Body of pancreas (tissue), 4 donors: ENCODE measurements at regions not wholly inside any gene's neighbourhood (a gene's known extent, or its start where the extent isn't known, plus 50 kb on each side); places are given as distances from the start of the nearest gene placed in this dataset.

Experiments used
- POLR2A ChIP-seq, 3 donors: fragments of 450-650 bp; IDR thresholded peaks; one replicate each; pipeline ENCODE4 v1.6.1; 2016; ENCODE audit warnings: antibody characterized with exemption in 3 of 3, mild to moderate bottlenecking in 2 of 3
- TF ChIP-seq, protein P1 (sequence below), 7 experiments: fragments of 450-650 bp in 4 of 7; fragments of 200-600 bp in 3 of 7; sonication (generic) in 3 of 7; IDR thresholded peaks; one replicate each; pipeline ENCODE4 v1.5.1; 2016 to 2019; ENCODE audit warnings: antibody characterized with exemption in 7 of 7

DNA sequence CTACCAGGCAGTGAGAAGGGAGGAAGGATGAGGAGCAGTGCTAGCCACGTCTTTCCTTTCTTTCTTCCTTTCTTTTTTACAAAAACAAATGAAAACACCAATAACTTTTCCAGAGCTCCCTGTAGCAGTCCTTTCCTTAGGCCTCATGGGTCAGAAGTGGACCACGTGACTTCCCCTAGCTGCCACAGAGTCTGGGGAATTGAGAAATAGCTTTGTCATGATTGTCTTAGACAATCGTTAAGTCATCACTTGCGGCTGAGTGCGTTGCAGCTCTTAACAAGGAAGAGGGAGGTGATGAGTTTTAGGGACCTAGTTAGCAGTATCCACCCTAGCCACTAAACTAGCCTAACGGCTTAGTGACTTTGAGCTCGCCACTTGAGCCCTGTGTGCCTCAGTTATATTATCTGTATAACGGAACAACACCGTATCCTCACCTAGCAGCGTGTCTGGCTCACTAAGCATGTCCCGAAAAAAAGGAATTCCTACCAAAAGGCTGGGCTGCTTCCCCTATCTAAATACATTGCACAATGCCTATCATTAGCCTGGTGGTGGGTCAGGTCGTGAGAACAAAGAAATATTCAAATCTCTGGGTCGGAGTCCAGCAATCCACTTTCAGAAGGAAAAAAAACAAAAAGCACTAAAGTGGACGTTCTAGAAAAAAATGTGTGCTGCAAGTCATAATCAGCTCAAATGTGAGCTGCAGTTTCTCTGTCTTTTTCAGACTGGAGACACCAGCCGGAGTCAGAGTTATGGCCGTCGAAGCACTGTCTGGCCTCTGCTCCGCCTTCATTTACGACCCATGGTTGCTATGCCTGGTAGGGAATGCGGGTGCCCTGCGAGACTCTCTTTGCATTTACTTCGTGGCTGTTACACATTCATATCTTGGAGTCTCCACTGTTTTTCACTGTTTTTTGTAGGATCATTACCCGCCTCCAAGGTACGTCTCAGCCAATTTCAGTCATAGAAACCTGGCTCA, 338.5 kb upstream of the FOXK1 start:
- no peak for TF ChIP-seq POLR2A (IDR thresholded peaks at IDR 0.05)
- TF ChIP-seq, protein P1, sequence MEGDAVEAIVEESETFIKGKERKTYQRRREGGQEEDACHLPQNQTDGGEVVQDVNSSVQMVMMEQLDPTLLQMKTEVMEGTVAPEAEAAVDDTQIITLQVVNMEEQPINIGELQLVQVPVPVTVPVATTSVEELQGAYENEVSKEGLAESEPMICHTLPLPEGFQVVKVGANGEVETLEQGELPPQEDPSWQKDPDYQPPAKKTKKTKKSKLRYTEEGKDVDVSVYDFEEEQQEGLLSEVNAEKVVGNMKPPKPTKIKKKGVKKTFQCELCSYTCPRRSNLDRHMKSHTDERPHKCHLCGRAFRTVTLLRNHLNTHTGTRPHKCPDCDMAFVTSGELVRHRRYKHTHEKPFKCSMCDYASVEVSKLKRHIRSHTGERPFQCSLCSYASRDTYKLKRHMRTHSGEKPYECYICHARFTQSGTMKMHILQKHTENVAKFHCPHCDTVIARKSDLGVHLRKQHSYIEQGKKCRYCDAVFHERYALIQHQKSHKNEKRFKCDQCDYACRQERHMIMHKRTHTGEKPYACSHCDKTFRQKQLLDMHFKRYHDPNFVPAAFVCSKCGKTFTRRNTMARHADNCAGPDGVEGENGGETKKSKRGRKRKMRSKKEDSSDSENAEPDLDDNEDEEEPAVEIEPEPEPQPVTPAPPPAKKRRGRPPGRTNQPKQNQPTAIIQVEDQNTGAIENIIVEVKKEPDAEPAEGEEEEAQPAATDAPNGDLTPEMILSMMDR (IDR thresholded peaks at IDR 0.05), result no peak
